ENCODE measurements at regions not wholly inside any gene's neighbourhood (a gene's known extent, or its start where the extent isn't known, plus 50 kb on each side); places are given as distances from the start of the nearest gene placed in this dataset.

DNA sequence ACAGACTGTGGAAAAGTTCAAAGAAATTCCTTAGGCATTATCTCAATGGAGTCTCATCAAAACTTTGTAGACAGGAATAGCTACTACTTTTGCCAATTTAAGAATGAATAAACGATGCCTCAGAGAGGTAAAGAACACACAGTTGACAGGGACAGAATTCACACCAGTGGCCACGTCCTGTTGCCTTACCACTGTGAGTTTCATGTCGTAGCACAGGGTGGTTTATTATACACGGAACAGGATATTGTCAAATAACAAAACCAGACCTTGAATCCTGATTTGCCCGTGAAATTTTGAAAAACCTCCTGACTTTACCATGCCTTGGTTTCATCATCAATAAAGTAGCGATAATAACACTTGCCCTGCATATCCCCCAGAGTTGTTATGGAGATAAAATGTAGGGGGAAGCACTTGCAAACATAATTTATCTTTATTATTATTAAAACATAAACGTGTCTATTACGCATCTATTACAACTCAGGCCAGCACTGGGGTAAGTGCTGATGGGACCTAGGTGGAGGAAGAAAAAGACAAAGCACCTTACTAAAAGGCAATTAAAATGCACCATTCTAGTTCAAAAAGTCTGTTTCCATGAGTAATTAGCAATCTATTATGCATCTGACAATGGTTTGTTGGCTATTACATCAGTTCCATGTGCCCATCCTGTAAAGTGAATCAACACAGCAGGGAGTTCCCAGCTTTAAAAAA is 408.1 kb upstream of the RUNX1 start:
- TF ChIP-seq CEBPB (IDR thresholded peaks at IDR 0.05) (no peak), FOXM1 (IDR thresholded peaks at IDR 0.05; ENCODE audit: borderline replicate concordance, low read depth) (no peak), REST (IDR thresholded peaks at IDR 0.05; ENCODE audit: low read depth) (no peak), EGR1 (IDR thresholded peaks at IDR 0.05) (no peak), YY1 (IDR thresholded peaks at IDR 0.05; ENCODE audit: low read depth) (no peak), RAD21 (IDR thresholded peaks at IDR 0.05; ENCODE audit: low read depth) (no peak), NFIC (IDR thresholded peaks at IDR 0.05) (no peak), EP300 (IDR thresholded peaks at IDR 0.05; ENCODE audit: borderline replicate concordance) (no peak), USF1 (IDR thresholded peaks at IDR 0.05) (no peak), TAF1 (IDR thresholded peaks at IDR 0.05; ENCODE audit: low read depth) (no peak), TCF12 (IDR thresholded peaks at IDR 0.05; ENCODE audit: low read depth) (no peak)

DNA sequence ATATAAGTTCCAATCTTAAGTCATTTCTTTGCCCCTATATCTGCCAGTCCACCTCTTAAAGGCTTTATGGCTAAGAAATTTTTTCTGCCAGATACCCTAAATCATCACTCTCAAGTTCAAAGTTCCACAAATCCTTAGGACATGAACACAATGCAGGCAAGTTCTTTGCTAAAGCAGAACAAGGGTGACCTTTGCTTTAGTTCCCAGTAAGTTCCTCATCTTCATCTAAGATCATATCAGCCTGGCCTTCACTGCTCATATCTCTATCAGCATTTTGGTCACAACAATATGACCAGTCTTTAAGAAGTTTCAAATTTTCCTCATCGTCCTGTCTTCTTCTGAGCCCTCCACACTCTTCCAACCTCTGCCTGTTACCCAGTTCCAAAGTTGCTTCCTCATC is 402.2 kb upstream of the RUNX1 start:
- TF ChIP-seq ZBTB7A (IDR thresholded peaks at IDR 0.05; ENCODE audit: low read depth) = no peak
- TF ChIP-seq CREB1 (IDR thresholded peaks at IDR 0.05; ENCODE audit: low read depth) = no peak
- TF ChIP-seq TCF12 (IDR thresholded peaks at IDR 0.05; ENCODE audit: low read depth) = no peak
- no peak for TF ChIP-seq MAX (IDR thresholded peaks at IDR 0.05)

DNA sequence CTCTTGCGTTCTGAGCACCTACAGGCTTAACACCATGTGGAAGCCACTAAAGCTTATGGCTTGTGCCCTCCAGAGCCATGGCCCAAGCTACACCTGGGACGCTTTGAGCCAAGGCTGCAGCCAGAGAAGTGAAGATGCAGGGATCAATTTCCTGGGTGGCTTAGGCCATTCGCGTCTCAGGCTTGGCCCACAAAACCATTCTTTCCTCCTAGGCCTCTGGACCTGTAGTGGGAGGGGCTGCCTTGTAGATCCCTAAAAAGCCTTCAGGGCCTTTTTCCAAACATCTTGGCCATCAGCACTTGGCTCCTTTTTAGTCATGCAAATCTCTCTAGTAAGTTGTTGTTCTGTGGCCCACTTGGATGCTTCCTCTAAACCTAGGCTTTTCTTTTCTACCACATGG is 401.7 kb upstream of the RUNX1 start:
- TF ChIP-seq TAF1 (IDR thresholded peaks at IDR 0.05; ENCODE audit: low read depth) = no peak
- TF ChIP-seq CREB1 (IDR thresholded peaks at IDR 0.05; ENCODE audit: low read depth) = no peak
- TF ChIP-seq ZBTB7A (IDR thresholded peaks at IDR 0.05; ENCODE audit: low read depth) = no peak
- TF ChIP-seq USF1 (IDR thresholded peaks at IDR 0.05) = no peak
- TF ChIP-seq EGR1 (IDR thresholded peaks at IDR 0.05) = no peak
- TF ChIP-seq NFIC (IDR thresholded peaks at IDR 0.05) = no peak

GRCh38 chr21:35449846-35450245 is 400.7 kb upstream of the RUNX1 start:
- TF ChIP-seq USF1 (IDR thresholded peaks at IDR 0.05) (no peak), REST (IDR thresholded peaks at IDR 0.05; ENCODE audit: low read depth) (no peak), FOXM1 (IDR thresholded peaks at IDR 0.05; ENCODE audit: borderline replicate concordance, low read depth) (no peak), EGR1 (IDR thresholded peaks at IDR 0.05) (no peak), RAD21 (IDR thresholded peaks at IDR 0.05; ENCODE audit: low read depth) (no peak), EP300 (IDR thresholded peaks at IDR 0.05; ENCODE audit: borderline replicate concordance) (no peak), TAF1 (IDR thresholded peaks at IDR 0.05; ENCODE audit: low read depth) (no peak), NFIC (IDR thresholded peaks at IDR 0.05) (no peak), YY1 (IDR thresholded peaks at IDR 0.05; ENCODE audit: low read depth) (no peak), TEAD4 (IDR thresholded peaks at IDR 0.05) (no peak), TCF12 (IDR thresholded peaks at IDR 0.05; ENCODE audit: low read depth) (no peak), ZBTB7A (IDR thresholded peaks at IDR 0.05; ENCODE audit: low read depth) (no peak), CREB1 (IDR thresholded peaks at IDR 0.05; ENCODE audit: low read depth) (no peak), MAX (IDR thresholded peaks at IDR 0.05) (no peak), CEBPB (IDR thresholded peaks at IDR 0.05) (no peak)

DNA sequence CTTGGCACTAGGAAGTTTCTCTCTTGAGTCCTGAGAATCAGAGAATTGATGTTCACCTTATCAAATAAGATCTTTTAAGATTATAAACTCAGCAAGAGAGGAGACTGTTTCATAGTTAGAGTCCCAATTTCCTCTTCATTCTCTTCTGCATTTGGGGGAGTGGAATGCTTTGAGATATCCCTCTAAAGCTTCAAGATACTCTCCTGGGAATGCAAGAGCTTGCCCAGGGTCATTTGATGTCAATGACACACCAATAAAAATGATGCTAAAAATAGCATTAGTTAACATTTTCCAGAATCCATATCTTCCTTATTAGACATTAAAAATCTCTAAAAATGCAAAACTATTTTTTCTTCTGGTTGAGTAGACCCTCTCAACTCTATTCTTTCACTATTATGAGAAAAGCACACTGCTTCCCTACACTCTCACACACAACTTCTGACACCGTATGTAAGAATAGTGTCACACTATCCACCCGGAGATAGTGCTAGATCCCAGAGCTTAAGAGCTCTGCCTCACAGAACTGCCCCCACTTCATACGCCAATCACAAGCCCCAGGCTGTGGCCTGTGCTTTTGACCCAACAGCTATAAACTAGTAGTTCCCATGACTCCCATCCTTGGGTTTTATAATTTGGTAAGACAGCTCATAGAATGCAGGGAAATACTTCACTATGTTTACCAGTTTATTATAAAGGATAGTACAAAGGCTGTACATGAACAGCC is 399.9 kb upstream of the RUNX1 start:
- TF ChIP-seq FOXM1 (IDR thresholded peaks at IDR 0.05; ENCODE audit: borderline replicate concordance, low read depth) (no peak), CEBPB (IDR thresholded peaks at IDR 0.05) (no peak), RAD21 (IDR thresholded peaks at IDR 0.05; ENCODE audit: low read depth) (no peak), TCF12 (IDR thresholded peaks at IDR 0.05; ENCODE audit: low read depth) (no peak), REST (IDR thresholded peaks at IDR 0.05; ENCODE audit: low read depth) (no peak), NFIC (IDR thresholded peaks at IDR 0.05) (no peak), MAX (IDR thresholded peaks at IDR 0.05) (no peak)

Measured in Ishikawa (cell line).